HG03196 (cell line): ENCODE measurements at regions not wholly inside any gene's neighbourhood (a gene's known extent, or its start where the extent isn't known, plus 50 kb on each side); places are given as distances from the start of the nearest gene placed in this dataset.
"Not testable (repeated sequence)": the region's sequence is repeated elsewhere in the genome, so short reads cannot be mapped to it uniquely, and the experiment has no call there.

Experiments used
- ATAC-seq: cut with Tn5 transposase; IDR thresholded peaks from one replicate; pipeline ENCODE4 v1.9.1; 2021; ENCODE audit not compliant: unreplicated experiment

DNA sequence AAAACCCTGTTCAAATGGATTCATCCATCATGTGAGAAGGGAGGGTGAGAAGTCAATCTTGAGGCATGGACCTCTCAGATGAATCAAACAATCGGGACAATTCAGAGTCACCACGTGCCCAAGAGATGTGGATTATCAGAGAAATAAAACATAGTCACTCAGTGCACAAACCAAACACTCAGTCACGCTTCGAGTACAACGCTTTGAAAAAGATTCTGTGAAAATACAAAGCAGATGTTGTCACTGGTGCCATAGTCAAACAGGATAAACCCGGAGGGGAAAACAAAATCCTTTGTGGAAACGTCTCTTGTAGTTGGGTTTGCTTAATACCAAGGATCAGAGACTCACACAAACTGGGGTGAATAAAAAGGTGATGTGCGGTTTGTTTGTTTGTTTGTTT lies 188.4 kb downstream of the RRAGC start:
- no peak for ATAC-seq

DNA sequence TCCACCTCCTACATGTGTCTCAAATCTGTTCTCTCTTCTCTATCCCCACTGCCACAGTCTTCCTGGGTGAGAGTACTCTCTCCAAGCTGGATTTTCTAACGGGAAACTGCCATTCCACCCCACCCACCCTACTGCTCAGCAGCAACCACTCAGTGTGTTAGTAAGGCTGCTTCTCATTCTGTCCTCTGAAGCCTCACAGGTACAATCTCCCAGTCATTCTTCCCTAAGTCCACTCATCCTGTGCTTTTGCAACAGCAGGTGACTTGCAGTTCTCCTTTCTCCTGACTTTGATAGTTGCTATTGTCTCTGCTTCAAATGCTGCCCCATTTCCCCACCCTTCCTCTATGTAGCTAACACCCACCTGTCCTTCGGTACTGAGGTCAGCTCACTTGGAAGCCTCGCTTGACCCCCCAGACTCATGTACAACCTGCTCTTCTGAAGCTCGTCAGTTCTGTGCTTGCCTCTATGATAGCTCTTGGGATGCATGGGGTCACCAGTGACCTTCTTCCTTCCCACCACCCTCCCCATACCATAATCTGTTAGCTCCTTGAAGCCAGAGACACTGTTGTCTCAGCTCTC lies 188.9 kb downstream of the RRAGC start:
- no peak for ATAC-seq

DNA sequence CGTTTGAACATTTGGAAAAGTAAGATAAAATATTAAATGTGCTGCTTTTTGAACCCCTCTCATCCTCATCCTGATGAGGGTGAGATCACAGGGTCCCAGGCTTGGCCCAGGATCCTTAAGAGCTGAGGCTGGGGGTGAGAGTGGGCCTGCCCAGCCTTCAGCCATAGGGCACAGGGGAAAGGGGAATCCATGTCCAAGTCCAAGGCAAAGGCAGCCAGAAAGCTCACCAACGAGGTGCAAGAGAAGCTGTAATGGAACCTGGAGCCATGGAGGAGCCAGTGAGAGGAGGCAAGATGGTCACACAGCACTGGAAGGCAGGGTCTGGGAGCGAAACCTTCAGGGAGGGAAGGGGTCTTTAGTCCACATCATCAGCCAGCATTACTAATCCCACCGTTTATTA lies 191.9 kb downstream of the RRAGC start:
- ATAC-seq: no peak

DNA sequence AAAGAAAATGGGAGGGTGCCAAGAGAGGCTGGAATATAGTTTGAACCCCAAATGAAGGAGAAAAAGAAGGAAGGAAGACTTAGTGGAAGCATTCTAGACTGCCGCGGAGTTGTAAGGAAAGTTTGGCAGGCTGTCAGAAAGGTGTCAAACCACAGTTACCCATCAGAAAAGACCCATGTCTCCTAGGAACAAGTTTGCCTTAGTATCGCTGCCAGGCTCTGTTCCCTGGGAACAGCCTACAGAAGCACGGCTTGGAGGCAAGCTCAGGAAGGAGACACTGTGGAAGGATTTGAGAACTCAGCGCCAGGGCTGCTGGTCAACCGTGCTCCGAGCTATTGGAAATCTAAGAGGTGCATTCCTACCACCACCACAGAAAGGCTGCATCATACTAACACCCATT lies 197.4 kb downstream of the RRAGC start:
- no peak for ATAC-seq

- no peak for ATAC-seq
Observed at GRCh38 chr1:38658883-38659282, 200.7 kb downstream of the RRAGC start.

DNA sequence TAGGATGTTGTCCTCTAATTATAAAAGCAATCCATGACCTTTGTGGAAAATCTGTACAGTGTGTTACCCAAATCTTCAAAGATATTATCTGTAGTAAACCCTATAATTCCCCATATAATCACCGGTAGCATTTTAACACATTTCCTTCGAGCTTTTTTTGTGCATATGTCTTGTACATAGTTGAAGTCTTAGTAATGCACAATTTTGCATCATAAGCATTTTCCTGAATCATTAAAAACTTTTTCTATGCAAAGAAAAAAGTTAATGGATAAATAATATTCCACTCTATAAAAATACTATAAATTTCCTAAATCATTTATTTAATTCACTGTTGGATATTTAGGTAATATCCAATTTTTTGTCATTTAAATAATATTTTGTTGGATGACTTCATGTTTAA lies 201.7 kb downstream of the RRAGC start:
- no peak for ATAC-seq

GRCh38 chr1:38657207-38657840 lies 202.2 kb downstream of the RRAGC start:
- no peak for ATAC-seq

- ATAC-seq: no peak
Observed at GRCh38 chr1:38656726-38657125, 202.8 kb downstream of the RRAGC start.

DNA sequence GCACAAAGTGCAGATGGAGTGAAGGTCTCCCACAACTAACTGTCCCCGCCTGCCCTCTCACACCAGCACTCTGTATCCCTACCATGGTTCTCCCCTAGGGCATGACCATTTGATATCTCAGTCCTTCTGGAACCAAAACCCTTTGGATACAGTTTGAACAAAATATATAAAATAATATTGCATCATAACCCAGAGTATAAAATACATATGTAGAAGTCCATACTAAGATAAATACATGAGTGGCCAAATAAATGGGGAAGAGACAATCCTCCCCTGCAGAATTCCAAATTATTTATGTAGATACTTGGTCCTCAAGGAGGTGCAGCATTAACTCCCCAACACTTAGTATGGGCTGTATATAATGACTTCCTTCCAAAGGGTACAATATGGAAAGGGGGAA lies 207.4 kb downstream of the RRAGC start:
- ATAC-seq: no peak

DNA sequence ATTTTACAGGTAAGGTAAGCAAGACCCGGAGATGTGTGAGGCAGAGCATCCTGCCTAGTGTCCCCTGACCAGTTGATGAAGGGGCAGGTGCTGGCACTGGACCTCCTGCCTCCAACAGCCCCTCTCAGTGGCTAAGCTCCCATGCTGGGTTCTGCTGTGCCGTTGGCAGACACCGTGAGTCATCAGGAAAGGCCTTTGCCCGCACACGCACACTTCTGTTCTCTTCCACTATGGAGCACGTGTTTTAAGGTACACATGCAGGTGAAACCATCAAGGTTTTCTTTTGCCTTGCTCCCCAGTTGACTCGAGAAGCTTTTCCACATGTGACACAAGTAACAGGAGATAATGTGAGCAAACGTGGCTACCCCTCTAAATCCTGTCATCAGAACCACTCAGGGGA lies 207.9 kb downstream of the RRAGC start:
- no peak for ATAC-seq

DNA sequence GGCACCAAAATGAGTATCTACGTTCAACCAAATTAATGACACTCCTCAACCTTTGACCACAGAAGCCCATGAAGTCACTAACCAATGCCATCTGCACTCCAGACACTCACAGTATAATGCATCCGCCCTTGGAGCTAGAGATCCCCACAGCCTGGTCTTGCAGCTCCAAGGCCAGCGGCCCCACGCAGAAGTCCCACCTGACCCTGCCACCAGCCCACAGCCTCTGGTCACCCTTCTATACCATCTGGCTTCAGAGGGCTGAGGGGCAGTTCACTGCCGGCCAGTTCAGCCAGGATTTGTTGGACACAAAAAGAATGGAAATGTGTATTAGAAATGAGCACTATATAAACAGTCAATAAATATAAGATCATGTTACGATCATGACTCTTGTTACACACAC lies 211.2 kb downstream of the RRAGC start:
- ATAC-seq: no peak

DNA sequence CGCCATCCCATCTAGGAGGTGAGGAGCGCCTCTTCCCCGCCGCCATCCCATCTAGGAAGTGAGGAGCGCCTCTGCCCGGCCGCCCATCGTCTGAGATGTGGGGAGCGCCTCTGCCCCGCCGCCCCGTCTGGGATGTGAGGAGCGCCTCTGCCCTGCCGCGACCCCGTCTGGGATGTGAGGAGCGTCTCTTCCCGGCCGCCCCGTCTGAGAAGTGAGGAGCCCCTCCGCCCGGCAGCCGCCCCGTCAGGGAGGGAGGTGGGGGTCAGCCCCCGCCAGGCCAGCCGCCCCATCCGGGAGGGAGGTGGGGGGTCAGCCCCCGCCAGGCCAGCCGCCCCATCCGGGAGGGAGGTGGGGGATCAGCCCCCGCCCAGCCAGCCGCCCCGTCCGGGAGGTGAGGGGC lies 212.2 kb downstream of the RRAGC start:
- not testable (repeated sequence) for ATAC-seq

- ATAC-seq: no peak
Observed at GRCh38 chr1:38644092-38644491, 215.5 kb downstream of the RRAGC start.

DNA sequence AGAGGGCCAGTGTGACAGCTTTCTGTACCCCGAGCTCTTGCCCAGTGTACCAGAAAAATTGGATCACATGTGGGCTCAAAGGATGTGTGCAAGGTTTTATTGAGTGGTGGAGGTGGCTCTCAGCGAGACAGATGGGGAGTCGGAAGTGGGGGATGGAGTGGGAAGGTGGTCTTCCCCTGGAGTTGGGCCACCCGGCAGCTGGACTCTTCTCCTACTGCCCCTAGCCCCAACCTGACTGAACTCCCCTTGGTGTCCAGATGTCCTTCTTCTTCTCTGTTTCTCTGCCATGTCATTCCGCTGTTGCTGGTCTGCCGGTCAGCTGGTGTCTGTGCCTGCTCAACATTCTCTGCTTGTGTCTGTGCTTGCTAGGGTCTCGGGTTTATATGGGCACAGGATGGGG lies 217.9 kb downstream of the RRAGC start:
- ATAC-seq: no peak

- ATAC-seq: no peak
Observed at GRCh38 chr1:38640371-38640770, 219.2 kb downstream of the RRAGC start.

DNA sequence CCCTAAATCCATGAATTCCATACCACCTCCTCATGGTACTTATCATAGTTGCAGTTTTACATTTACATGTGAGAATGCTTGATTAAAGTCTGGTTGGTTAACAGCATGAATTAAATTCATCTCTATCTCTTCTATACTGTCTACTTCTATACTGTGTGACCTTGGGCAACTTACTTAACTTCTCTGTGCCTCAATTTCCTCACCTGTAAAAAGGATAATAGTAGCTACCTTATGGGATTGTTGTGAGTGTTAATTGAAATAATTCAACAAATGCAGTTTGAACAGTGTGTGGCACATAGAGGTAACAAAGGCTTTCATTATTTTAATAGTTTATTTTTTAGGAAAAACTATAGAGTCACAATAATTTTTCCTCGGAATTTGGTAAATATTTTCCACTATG lies 231.3 kb downstream of the RRAGC start:
- no peak for ATAC-seq

DNA sequence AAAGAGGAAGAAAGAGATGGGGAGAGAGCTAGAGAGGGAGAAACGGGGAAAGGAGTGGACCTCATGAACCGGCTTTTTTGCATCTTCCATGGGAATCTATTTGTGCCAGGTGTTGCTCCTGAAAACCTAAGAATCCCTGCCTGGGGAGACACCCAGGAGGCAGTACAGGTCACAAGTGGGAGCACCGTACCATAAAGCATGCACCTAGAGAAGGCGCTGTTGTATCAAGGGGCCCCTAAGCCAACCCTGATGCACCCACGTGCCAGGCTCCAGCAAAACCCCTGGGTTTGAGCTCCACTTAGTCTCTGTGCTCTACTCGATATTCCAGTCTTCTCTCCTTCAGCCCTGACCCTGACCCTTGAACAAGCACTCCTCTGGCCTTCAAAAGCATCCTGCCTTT lies 233.6 kb downstream of the RRAGC start:
- ATAC-seq: no peak

DNA sequence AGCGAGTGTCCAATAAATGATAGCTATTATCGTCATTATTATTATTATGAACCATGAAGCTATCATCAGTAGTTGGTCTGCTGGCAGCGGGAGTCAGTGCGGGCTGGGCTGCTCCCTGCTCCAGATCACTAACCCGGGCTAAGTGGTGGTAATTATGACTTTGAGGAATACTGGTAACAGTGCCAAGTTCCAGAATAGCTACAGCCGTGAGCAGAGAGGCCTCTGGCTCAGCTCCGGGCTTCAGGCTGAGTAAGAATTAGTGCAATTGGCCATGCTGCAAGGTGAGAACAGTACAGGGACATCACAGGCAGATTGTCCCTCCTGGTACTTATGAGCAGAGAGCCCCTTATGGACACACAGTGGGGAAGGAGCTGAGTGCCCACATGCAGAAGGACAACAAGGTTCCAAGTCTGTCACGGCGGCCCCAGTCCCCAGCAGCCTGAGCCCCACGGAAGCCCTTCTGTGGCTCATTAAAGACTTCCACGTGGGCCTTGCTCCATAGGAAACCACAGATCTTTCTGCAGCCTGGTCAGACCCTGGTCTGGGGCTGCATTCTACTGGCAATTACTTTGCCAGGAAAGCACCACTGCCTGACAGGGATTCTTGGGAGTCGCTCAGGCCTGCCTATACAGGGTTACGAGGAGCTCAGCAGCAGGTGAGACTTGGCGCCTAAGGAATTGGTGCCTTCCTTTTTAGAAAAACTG lies 235.1 kb downstream of the RRAGC start:
- no peak for ATAC-seq

GRCh38 chr1:38623529-38623928 lies 236.0 kb downstream of the RRAGC start:
- ATAC-seq: no peak

- ATAC-seq: no peak
Observed at GRCh38 chr1:38622197-38622596, 237.4 kb downstream of the RRAGC start.

DNA sequence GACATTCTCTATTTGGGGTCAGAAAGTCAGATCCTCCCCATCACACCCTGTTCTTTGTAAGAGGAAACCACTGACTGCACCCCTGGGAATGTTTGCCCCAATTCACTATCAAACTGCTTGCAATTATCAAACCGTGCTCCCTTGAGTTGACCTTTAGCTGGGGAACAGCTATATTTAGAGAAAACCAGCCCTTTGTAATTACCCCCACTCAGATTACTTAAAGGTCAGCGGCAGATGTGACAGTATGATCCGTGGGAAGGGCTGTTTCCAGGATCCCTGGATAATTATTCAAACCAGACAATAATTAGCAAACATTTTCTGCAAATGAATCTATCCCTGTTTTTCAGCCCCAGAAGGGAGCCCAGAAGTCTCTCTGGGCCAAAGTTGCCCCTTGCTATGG lies 242.7 kb downstream of the RRAGC start:
- no peak for ATAC-seq

- no peak for ATAC-seq
Observed at GRCh38 chr1:38615680-38616079, 243.9 kb downstream of the RRAGC start.

DNA sequence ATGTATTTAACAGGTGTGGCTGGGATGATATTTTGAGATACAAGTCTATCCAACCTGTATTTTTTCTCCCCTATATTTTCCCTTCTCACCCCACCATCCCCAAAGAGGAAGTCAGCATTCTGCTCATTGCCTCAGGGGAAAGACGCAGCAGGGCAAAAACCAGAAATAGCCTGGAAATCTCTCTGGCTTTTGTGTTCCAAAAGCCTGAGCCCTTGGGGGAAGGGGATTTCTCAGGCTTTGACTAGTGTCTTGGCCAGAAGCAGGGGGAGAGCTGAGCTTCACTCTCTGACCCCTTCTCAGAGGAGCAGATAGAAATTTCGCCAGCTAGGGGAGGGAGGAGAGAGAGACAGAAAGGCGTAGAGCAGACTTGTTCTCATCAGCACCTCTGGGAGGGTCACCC lies 244.7 kb downstream of the RRAGC start:
- no peak for ATAC-seq
